Uterus (tissue), 3 donors: ENCODE measurements at regions not wholly inside any gene's neighbourhood (a gene's known extent, or its start where the extent isn't known, plus 50 kb on each side); places are given as distances from the start of the nearest gene placed in this dataset.
"Not testable (repeated sequence)": the region's sequence is repeated elsewhere in the genome, so short reads cannot be mapped to it uniquely, and the experiment has no call there.

Experiments
- DNase-seq, 2 donors: peaks; one replicate each; pipeline ENCODE4 v3.0.0-alpha.2; 2019 to 2020
- H3K27ac ChIP-seq, 2 donors: fragments of 200-600 bp; sonication (generic); 1 replicate in 1 of 2; 2 replicates in 1 of 2; pipeline ENCODE4 v1.5.1; 2016 to 2018
- H3K27me3 ChIP-seq, 2 donors: fragments of 200-600 bp; sonication (generic); one replicate each; pipeline ENCODE4 v1.5.1; 2018 to 2019; ENCODE audit warnings: control low read depth in 1 of 2
- H3K36me3 ChIP-seq, 2 donors: fragments of 200-600 bp; sonication (generic); one replicate each; pipeline ENCODE4 v1.5.1; 2019; ENCODE audit warnings: control low read depth in 1 of 2
- H3K4me1 ChIP-seq, 2 donors: fragments of 200-600 bp; sonication (generic); one replicate each; pipeline ENCODE4 v1.5.1; 2018 to 2019; ENCODE audit warnings: control low read depth in 1 of 2
- H3K4me3 ChIP-seq, 2 donors: fragments of 200-600 bp; sonication (generic); 1 replicate in 1 of 2; 2 replicates in 1 of 2; pipeline ENCODE4 v1.5.1; 2018 to 2019; ENCODE audit warnings: mild to moderate bottlenecking in 1 of 2
- H3K9me3 ChIP-seq, 2 donors: fragments of 200-600 bp; sonication (generic); one replicate each; pipeline ENCODE4 v1.5.1; 2019; ENCODE audit warnings: control low read depth in 1 of 2
- POLR2A ChIP-seq, 2 donors: fragments of 450-650 bp; IDR thresholded peaks; one replicate each; pipeline ENCODE4 v1.6.1; 2016; ENCODE audit warnings: antibody characterized with exemption in 2 of 2, mild to moderate bottlenecking in 1 of 2, moderate library complexity in 1 of 2
- intact Hi-C: fragments of 100-400 bp; cut with DNase I; formaldehyde crosslinking; loops from one replicate; pipeline ENCODE4 v1.15.1; 2023; ENCODE audit warnings: low total_unique reads
- TF ChIP-seq, protein P1 (sequence below), 4 experiments: fragments of 200-600 bp in 2 of 4; fragments of 450-650 bp in 2 of 4; sonication (generic) in 2 of 4; IDR thresholded peaks; one replicate each; pipeline ENCODE4 v1.5.1; 2016 to 2019; ENCODE audit warnings: antibody characterized with exemption in 4 of 4, mild to moderate bottlenecking in 2 of 4, moderate library complexity in 1 of 4
- donor health status: DM: yes; HTN: yes; CAD: no.

DNA sequence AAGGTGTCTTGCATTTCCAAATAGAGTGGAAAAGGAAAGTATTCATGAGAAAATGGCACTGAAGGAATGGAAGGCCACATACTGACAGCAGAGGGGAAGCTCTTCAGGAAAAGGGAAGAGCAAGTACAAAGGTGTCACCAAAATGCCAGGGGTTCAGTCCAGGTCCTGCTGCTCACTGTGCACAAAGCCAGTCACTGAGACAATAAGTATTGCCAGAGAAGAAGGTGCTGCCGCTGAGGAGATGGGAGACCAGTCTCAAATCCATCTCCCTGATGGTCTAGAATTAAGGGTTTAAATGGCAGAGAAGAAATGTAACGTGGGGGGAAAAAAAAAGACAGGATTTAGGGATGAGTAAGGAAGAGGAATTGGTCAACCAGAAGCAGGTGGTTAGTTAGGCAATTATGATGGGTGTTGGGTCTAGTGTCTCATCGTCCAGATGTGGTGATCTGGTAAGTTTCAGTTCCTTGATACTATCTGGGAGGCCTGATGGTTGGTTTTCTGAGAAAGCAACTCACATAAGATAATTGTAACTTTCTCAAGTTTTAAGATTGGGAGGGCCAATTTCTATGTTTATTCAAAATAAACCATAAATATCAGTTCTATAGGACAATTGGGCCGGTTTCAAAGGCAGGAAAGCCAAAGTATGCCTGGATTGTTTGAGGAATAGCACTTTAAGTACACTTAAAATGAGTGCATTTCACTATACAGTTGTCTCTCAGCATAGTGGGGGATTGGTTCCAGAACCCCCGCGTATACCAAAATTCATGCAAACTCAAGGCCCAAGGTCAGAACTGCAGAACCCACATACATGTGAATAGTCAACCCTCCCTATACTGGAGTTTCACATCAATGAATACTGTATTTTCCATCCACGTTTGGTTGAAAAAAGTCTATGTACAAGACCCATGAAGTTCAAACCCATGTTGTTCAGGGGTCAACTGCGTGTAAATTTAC, 109.1 kb upstream of the DNAJC10 start:
- Histone ChIP-seq H3K36me3 (no peaks in the 10 kb centered on the region), H3K9me3 (no peaks in the 10 kb centered on the region), H3K4me1 (no peaks in the 10 kb centered on the region), H3K27me3 (no peaks in the 10 kb centered on the region), H3K4me3 (no peak overlapping the region), H3K27ac (no peak overlapping the region)
- DNase-seq, result no peak
- TF ChIP-seq, protein P1, sequence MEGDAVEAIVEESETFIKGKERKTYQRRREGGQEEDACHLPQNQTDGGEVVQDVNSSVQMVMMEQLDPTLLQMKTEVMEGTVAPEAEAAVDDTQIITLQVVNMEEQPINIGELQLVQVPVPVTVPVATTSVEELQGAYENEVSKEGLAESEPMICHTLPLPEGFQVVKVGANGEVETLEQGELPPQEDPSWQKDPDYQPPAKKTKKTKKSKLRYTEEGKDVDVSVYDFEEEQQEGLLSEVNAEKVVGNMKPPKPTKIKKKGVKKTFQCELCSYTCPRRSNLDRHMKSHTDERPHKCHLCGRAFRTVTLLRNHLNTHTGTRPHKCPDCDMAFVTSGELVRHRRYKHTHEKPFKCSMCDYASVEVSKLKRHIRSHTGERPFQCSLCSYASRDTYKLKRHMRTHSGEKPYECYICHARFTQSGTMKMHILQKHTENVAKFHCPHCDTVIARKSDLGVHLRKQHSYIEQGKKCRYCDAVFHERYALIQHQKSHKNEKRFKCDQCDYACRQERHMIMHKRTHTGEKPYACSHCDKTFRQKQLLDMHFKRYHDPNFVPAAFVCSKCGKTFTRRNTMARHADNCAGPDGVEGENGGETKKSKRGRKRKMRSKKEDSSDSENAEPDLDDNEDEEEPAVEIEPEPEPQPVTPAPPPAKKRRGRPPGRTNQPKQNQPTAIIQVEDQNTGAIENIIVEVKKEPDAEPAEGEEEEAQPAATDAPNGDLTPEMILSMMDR (IDR thresholded peaks at IDR 0.05), result no peak
- no peak for TF ChIP-seq POLR2A (IDR thresholded peaks at IDR 0.05)
- intact Hi-C loops, result no loop called here

DNA sequence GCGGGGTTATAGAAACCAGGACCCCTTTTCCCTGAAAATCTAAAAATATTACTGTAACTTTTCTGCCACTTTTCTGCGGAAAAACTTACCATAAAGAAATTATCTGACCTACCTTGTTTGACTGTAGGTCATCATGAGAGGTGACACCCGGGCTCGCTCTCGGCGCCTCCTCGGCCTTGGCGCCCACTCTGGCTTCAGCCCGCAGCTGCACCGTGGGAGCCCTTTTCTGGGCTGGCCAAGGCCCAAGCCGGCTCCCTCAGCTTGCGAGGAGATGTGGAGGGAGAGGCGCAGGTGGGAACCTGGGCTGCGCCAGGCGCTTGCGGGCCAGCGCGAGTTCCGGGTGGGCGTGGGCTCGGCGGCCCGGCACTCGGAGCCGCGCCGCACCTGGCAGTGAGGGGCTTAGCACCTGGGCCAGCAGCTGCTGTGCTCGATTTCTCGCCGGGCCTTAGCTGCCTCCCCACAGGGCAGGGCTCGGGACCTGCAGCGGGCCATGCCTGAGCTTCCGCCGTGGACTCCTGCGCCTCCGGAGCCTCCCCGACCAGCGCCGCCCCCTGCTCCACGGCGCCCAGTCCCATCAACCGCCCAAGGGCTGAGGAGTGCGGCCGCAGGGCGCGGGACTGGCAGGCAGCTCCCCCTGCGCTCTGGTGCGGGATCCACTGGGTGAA, 107.7 kb upstream of the DNAJC10 start:
- Histone ChIP-seq H3K4me3 (no peak overlapping the region), H3K27me3 (no peaks in the 10 kb centered on the region), H3K27ac (no peak overlapping the region), H3K36me3 (no peaks in the 10 kb centered on the region), H3K4me1 (no peaks in the 10 kb centered on the region), H3K9me3 (no peaks in the 10 kb centered on the region)
- no peak for DNase-seq
- intact Hi-C loops, result no loop called here
- TF ChIP-seq, protein P1 (IDR thresholded peaks at IDR 0.05), result no peak
- TF ChIP-seq POLR2A (IDR thresholded peaks at IDR 0.05), result no peak

DNA sequence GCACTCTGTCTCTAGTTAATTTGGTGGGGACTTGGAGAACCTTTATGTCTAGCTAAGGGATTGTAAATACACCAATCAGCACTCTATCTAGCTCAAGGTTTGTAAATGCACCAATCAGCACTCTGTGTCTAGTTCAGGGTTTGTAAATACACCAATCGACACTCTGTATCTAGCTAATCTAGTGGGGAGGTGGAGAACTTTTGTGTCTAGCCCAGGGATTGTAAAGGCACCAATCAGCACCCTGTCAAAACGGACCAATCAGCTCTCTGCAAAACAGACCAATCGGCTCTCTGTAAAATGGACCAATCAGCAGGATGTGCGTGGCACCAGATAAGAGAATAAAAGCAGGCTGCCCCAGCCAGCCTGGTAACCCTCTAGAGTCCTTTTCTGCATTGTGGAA, 107.1 kb upstream of the DNAJC10 start:
- H3K4me3 ChIP-seq, H3K27ac ChIP-seq, DNase-seq, H3K4me1 ChIP-seq, intact Hi-C loops, H3K27me3 ChIP-seq, H3K9me3 ChIP-seq, H3K36me3 ChIP-seq: not testable (repeated sequence)

DNA sequence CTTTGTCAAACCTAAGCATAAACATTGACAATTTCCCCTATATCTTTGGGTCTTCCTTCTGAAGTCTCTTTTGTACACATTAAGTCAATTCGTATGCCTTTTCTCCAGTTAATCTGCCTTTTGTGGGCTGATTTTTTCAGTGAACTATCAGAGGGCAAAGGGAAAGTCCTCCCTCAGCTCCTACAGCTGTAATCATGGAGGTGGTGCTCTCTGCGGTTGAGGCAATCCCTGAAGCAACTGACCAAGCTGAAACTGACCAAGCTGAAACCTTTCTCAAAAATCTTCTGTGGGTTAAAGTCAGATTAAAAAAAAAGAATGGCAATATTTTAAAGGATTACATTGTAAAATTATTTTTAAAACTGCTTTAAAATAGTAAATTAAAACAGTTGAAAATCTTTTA, 105.8 kb upstream of the DNAJC10 start:
- TF ChIP-seq POLR2A (IDR thresholded peaks at IDR 0.05), result no peak
- TF ChIP-seq, protein P1 (IDR thresholded peaks at IDR 0.05), result no peak
- Histone ChIP-seq H3K36me3 (no peaks in the 10 kb centered on the region), H3K4me1 (no peaks in the 10 kb centered on the region), H3K27ac (no peak overlapping the region), H3K9me3 (no peaks in the 10 kb centered on the region), H3K27me3 (no peaks in the 10 kb centered on the region), H3K4me3 (no peak overlapping the region)
- intact Hi-C loops, result no loop called here
- no peak for DNase-seq

DNA sequence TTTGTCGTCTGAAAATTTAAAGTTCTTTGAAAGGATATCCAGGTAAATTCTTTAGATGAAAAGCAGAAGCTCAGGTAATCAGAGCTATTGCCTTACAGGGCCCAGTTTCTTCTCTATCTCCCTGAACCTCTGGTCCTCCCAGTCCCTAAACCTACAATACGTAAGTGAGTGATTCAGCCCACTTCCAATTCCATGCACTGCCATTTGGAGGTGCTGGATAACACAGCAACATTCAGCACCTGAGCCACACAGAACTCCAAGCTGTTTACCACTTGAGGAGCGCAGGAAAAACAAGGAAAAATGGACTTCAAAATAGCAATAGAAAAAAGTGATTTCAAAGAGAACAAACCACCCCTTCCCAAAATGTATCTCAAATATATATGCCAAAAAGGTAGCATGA, 105.0 kb upstream of the DNAJC10 start:
- no peaks in the 10 kb centered on the region for H3K4me1 ChIP-seq
- H3K36me3 ChIP-seq, result no peaks in the 10 kb centered on the region
- H3K27me3 ChIP-seq, result no peaks in the 10 kb centered on the region
- intact Hi-C loops, result no loop called here
- H3K27ac ChIP-seq, result no peak overlapping the region
- no peak for TF ChIP-seq POLR2A (IDR thresholded peaks at IDR 0.05)
- TF ChIP-seq, protein P1 (IDR thresholded peaks at IDR 0.05), result no peak
- DNase-seq, result no peak
- H3K9me3 ChIP-seq, result no peaks in the 10 kb centered on the region
- no peak overlapping the region for H3K4me3 ChIP-seq
